GM23248 (cell line): ENCODE measurements at regions not wholly inside any gene's neighbourhood (a gene's known extent, or its start where the extent isn't known, plus 50 kb on each side); places are given as distances from the start of the nearest gene placed in this dataset.

Experiments used
- EZH2 ChIP-seq: fragments of 200-600 bp; sonication (generic); IDR thresholded peaks from 2 replicates; pipeline ENCODE4 v1.6.1; 2018; ENCODE audit warnings: antibody characterized with exemption, mild to moderate bottlenecking; ENCODE audit not compliant: insufficient read depth, poor library complexity, severe bottlenecking
- EZH2phosphoT487 ChIP-seq: fragments of 200-600 bp; sonication (generic); IDR thresholded peaks from 2 replicates; pipeline ENCODE4 v1.6.1; 2018; ENCODE audit warnings: antibody characterized with exemption, moderate library complexity, mild to moderate bottlenecking, low read depth; ENCODE audit not compliant: insufficient read depth

DNA sequence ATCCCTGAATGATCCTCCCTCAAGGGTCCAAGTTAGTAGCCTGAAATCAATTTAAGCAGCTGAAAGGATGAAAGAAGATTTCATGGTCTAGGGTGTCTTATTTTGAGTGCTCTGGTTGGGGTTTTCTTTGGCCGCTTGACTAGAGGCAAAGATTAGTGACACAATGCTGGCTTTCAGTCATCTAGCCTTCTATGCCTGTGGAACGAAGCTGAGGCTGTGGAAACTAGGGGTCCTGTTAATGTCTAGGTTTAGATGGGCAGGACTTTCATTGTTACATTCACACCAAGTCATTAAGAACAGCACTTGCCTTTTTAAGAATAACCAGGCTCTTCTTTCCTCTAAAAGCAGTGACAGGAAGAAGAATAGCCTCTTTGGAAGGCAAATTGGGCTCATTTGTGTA, 253.8 kb upstream of the E2F7 start:
- no peak for TF ChIP-seq EZH2
- TF ChIP-seq EZH2phosphoT487, result no peak
